HEK293 (cell line): ENCODE measurements at regions not wholly inside any gene's neighbourhood (a gene's known extent, or its start where the extent isn't known, plus 50 kb on each side); places are given as distances from the start of the nearest gene placed in this dataset.

Source experiments
- ZNF155 ChIP-seq: fragments of 450-650 bp; formaldehyde crosslinking; IDR thresholded peaks from 2 replicates; pipeline ENCODE4 v1.5.1; 2016; ENCODE audit warnings: missing biosample characterization, missing genetic modification characterization
- TF ChIP-seq, protein P1 (sequence below): fragments of 450-650 bp; formaldehyde crosslinking; IDR thresholded peaks from 2 replicates; pipeline ENCODE4 v1.5.1; 2016; ENCODE audit warnings: missing biosample characterization, missing genetic modification characterization
- TF ChIP-seq, protein P2 (sequence below): fragments of 450-650 bp; formaldehyde crosslinking; IDR thresholded peaks from 2 replicates; pipeline ENCODE4 v1.5.1; 2016; ENCODE audit warnings: missing biosample characterization, missing genetic modification characterization, low read depth

DNA sequence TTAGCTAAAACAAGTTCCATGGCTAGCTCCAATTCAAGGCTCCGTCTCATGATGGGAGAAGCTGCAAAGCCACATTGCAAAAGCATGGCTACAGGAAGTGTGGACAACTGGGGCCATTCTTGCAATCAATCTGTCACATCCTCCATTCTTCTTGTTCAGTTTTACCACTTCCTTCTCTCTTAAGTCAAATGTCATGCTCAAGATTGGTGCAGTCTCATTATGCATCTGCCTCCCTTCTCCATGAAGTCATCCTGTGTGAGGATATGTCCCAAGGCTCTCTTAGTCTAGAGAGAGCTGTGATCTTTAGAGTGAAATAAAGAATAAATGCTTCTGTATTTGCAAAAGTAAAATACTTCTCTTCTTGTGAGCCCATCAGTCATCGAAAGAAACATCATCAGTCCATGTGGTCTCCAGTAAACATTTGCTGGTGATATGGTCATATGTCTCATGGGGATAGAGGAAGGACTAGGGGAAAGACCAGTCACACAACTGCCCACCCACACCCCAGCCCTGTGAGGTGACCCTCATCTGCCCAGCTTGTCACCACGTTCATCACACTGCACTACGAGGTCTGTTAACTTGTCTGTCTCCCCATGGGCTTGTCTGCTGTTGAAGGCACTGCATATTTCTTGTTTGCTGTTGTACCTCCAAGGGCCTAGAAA, 303.0 kb downstream of the NUAK1 start:
- TF ChIP-seq, protein P1, sequence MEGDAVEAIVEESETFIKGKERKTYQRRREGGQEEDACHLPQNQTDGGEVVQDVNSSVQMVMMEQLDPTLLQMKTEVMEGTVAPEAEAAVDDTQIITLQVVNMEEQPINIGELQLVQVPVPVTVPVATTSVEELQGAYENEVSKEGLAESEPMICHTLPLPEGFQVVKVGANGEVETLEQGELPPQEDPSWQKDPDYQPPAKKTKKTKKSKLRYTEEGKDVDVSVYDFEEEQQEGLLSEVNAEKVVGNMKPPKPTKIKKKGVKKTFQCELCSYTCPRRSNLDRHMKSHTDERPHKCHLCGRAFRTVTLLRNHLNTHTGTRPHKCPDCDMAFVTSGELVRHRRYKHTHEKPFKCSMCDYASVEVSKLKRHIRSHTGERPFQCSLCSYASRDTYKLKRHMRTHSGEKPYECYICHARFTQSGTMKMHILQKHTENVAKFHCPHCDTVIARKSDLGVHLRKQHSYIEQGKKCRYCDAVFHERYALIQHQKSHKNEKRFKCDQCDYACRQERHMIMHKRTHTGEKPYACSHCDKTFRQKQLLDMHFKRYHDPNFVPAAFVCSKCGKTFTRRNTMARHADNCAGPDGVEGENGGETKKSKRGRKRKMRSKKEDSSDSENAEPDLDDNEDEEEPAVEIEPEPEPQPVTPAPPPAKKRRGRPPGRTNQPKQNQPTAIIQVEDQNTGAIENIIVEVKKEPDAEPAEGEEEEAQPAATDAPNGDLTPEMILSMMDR (tag by site-specific recombination) = no peak
- no peak for TF ChIP-seq ZNF155 (tag by site-specific recombination)
- TF ChIP-seq, protein P2, sequence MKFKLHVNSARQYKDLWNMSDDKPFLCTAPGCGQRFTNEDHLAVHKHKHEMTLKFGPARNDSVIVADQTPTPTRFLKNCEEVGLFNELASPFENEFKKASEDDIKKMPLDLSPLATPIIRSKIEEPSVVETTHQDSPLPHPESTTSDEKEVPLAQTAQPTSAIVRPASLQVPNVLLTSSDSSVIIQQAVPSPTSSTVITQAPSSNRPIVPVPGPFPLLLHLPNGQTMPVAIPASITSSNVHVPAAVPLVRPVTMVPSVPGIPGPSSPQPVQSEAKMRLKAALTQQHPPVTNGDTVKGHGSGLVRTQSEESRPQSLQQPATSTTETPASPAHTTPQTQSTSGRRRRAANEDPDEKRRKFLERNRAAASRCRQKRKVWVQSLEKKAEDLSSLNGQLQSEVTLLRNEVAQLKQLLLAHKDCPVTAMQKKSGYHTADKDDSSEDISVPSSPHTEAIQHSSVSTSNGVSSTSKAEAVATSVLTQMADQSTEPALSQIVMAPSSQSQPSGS (tag by site-specific recombination) = no peak
